GM12878 (cell line): ENCODE measurements at regions not wholly inside any gene's neighbourhood (a gene's known extent, or its start where the extent isn't known, plus 50 kb on each side); places are given as distances from the start of the nearest gene placed in this dataset.

Experiments used
- ATAC-seq: fragments of 200-7000 bp; cut with Tn5 transposase; 3 replicates; pipeline ENCODE4 v1.9.1; 2020; ENCODE audit warnings: mild to moderate bottlenecking, moderate library complexity
- BruUV-seq: library from RNA; stranded (reverse); fragments of 400-500 nt; replicated peaks from 2 replicates; lab custom pipeline; 2021; lab: Mats Ljungman, UMichigan
- CTCF ChIA-PET: fragments of 300-600 bp; sonication (Branson Sonifier 250); formaldehyde crosslinking; extraction: SDS; loops from one replicate; lab custom pipeline; 2021; ENCODE audit warnings: inconsistent platforms; lab: Yijun Ruan, JAX
- POLR2A ChIA-PET: fragments of 350-600 bp; formaldehyde crosslinking; extraction: SDS; loops from one replicate; lab custom pipeline; 2021; ENCODE audit warnings: inconsistent platforms; lab: Charles Lee
- RAD21 ChIA-PET: fragments of 300-600 bp; sonication (Branson Sonifier 250); formaldehyde crosslinking; loops from one replicate; lab custom pipeline; 2023; ENCODE audit warnings: antibody characterized with exemption; ENCODE audit not compliant: unreplicated experiment; lab: Charles Lee
- SMC1A ChIA-PET: fragments of 300-600 bp; sonication (Branson Sonifier 250); formaldehyde crosslinking; loops from one replicate; lab custom pipeline; 2023; ENCODE audit not compliant: unreplicated experiment, uncharacterized antibody; lab: Charles Lee
- DNase-seq: peaks from one replicate; pipeline ENCODE4 v3.0.0-alpha.2; 2011; ENCODE audit warnings: low read depth, low spot score
- FAIRE-seq: peaks from 3 replicates; lab custom pipeline; 2011; peaks lifted over from hg19 to GRCh38; lab: Jason Lieb, UNC
- H2AFZ ChIP-seq: 2 replicates; pipeline ENCODE4 v1.6.0; 2011; ENCODE audit warnings: low read depth, low read length, control low read depth; ENCODE audit not compliant: control insufficient read depth
- H3K27ac ChIP-seq: 2 replicates; pipeline ENCODE4 v1.5.1; 2011; ENCODE audit warnings: control low read depth; ENCODE audit not compliant: control insufficient read depth, insufficient read depth
- H3K27me3 ChIP-seq, 2 experiments: replicated peaks in 1 of 2; 2 replicates each; pipeline versions ENCODE4 v1.6.0 to v1.6.1; 2011; ENCODE audit warnings: low read length in 1 of 2; ENCODE audit not compliant: control insufficient read depth in 2 of 2, insufficient read depth in 2 of 2
- H3K36me3 ChIP-seq, 2 experiments: 2 replicates each; pipeline ENCODE4 v1.5.1; 2011; ENCODE audit warnings: low read length in 1 of 2; ENCODE audit not compliant: control insufficient read depth in 2 of 2, insufficient read depth in 2 of 2
- H3K4me1 ChIP-seq: 2 replicates; pipeline ENCODE4 v1.6.1; 2011; ENCODE audit warnings: mild to moderate bottlenecking, low read length, moderate library complexity, mixed read lengths; ENCODE audit not compliant: control insufficient read depth, insufficient read depth
- H3K4me2 ChIP-seq: 2 replicates; pipeline ENCODE4 v1.6.0; 2011; ENCODE audit warnings: control low read depth; ENCODE audit not compliant: control insufficient read depth, insufficient read depth
- H3K4me3 ChIP-seq: fragments of 200-600 bp; sonication (generic); 2 replicates; pipeline ENCODE4 v1.5.1; 2016
- H3K79me2 ChIP-seq: 2 replicates; pipeline ENCODE4 v1.6.0; 2011; ENCODE audit warnings: low read length; ENCODE audit not compliant: control insufficient read depth, insufficient read depth
- H3K9ac ChIP-seq: 2 replicates; pipeline ENCODE4 v1.8.0; 2011; ENCODE audit warnings: low read length, control low read depth, mixed read lengths; ENCODE audit not compliant: control insufficient read depth, insufficient read depth
- H3K9me3 ChIP-seq: replicated peaks from 3 replicates; pipeline ENCODE4 v1.5.1; 2011; ENCODE audit warnings: mild to moderate bottlenecking, low read length; ENCODE audit not compliant: control insufficient read depth, insufficient read depth
- H4K20me1 ChIP-seq: 2 replicates; pipeline ENCODE4 v1.6.0; 2011; ENCODE audit not compliant: control insufficient read depth, insufficient read depth
- BCLAF1 ChIP-seq: fragments of 450-650 bp; IDR thresholded peaks from 2 replicates; pipeline ENCODE4 v1.6.1; 2017; ENCODE audit warnings: antibody characterized with exemption, mild to moderate bottlenecking, moderate library complexity
- CBFB ChIP-seq: IDR thresholded peaks from 2 replicates; pipeline ENCODE4 v1.6.1; 2016; ENCODE audit warnings: antibody characterized with exemption, low read depth
- CEBPZ ChIP-seq: fragments of 150-350 bp; IDR thresholded peaks from 2 replicates; pipeline ENCODE4 v1.6.1; 2016; ENCODE audit warnings: low read depth, low read length
- CHD1 ChIP-seq: IDR thresholded peaks from 2 replicates; pipeline ENCODE4 v1.6.1; 2012; ENCODE audit warnings: low read depth, low read length, improper control_type of control experiment
- CREB1 ChIP-seq: IDR thresholded peaks from 2 replicates; pipeline ENCODE4 v1.6.1; 2012; ENCODE audit warnings: low read depth, mild to moderate bottlenecking, inconsistent platforms
- EP300 ChIP-seq, 2 experiments: fragments of 150-350 bp in 1 of 2; IDR thresholded peaks; 2 replicates each; pipeline ENCODE4 v1.6.1; 2011 to 2012; ENCODE audit warnings: low read depth in 2 of 2, low read length in 2 of 2, borderline replicate concordance in 1 of 2, improper control_type of control experiment in 1 of 2, inconsistent platforms in 1 of 2; ENCODE audit not compliant: control insufficient read depth in 1 of 2
- ESRRA ChIP-seq: IDR thresholded peaks from 2 replicates; pipeline ENCODE4 v1.6.1; 2012; ENCODE audit warnings: mild to moderate bottlenecking, low read length, improper control_type of control experiment
- IKZF1 ChIP-seq: fragments of 450-650 bp; conservative IDR thresholded peaks from 2 replicates; pipeline ENCODE4 v1.6.1; 2017; ENCODE audit warnings: antibody characterized with exemption, mild to moderate bottlenecking
- MYB ChIP-seq: fragments of 150-350 bp; IDR thresholded peaks from 2 replicates; pipeline ENCODE4 v1.6.1; 2014; ENCODE audit warnings: mild to moderate bottlenecking, low read depth, low read length, borderline replicate concordance
- NFXL1 ChIP-seq: fragments of 450-650 bp; IDR thresholded peaks from 2 replicates; pipeline ENCODE4 v1.6.1; 2017; ENCODE audit warnings: antibody characterized with exemption, mild to moderate bottlenecking, borderline replicate concordance
- NRF1 ChIP-seq: conservative IDR thresholded peaks from 2 replicates; pipeline ENCODE4 v1.6.1; 2011; ENCODE audit warnings: mild to moderate bottlenecking, low read depth, low read length, improper control_type of control experiment
- POLR2AphosphoS5 ChIP-seq: IDR thresholded peaks from 2 replicates; pipeline ENCODE4 v1.6.1; 2011; ENCODE audit warnings: mild to moderate bottlenecking, low read length, inconsistent platforms
- USF2 ChIP-seq: IDR thresholded peaks from 2 replicates; pipeline ENCODE4 v1.6.1; 2011; ENCODE audit warnings: low read depth, low read length, improper control_type of control experiment, borderline replicate concordance
- ZBTB11 ChIP-seq: fragments of 450-650 bp; formaldehyde crosslinking; IDR thresholded peaks from 2 replicates; pipeline ENCODE4 v1.5.0; 2022; ENCODE audit warnings: mild to moderate bottlenecking, missing genetic modification characterization
- in situ Hi-C: fragments of 300-500 bp; cut with MboI; formaldehyde crosslinking; loops from 9 replicates; pipeline ENCODE4 v1.14.3; 2018; ENCODE audit warnings: mixed read lengths
- intact Hi-C: fragments of 100-400 bp; cut with micrococcal nuclease; formaldehyde crosslinking; loops from one replicate; pipeline ENCODE4 v1.14.2; 2022; ENCODE audit not compliant: unreplicated experiment

- in situ Hi-C loops (no loop called here), intact Hi-C loops (no loop called here)
- FAIRE-seq, result no peak
- no TSS peak for BruUV-seq
- no peak for DNase-seq
- Histone ChIP-seq H3K4me1 (no peaks in the 10 kb centered on the region), H3K27me3 (no peaks in the 10 kb centered on the region; a peak in 1 of 4 replicates), H3K4me3 (no peak overlapping the region), H3K9ac (no peak overlapping the region), H2AFZ (no peak overlapping the region), H3K79me2 (no peaks in the 10 kb centered on the region), H3K9me3 (no peaks in the 10 kb centered on the region), H3K36me3 (no peaks in the 10 kb centered on the region), H3K27ac (no peak overlapping the region), H4K20me1 (no peaks in the 10 kb centered on the region), H3K4me2 (no peak overlapping the region)
- ChIA-PET POLR2A (no interaction called here), SMC1A (no interaction called here), RAD21 (no interaction called here), CTCF (interaction anchor here (1.1 kb wide), 1 partner anchor 39 kb away, joined by 3 read pairs; no protein-coding TSS in a partner anchor)
- ATAC-seq, result no peak
- TF ChIP-seq USF2 (no peak), CBFB (no peak), BCLAF1 (no peak), IKZF1 (no peak), CREB1 (no peak), NRF1 (no peak), ZBTB11 (CRISPR knock-in tag) (no peak), CEBPZ (no peak), NFXL1 (no peak), ESRRA (no peak), MYB (no peak), EP300 (IDR thresholded peaks at IDR 0.05; ENCODE audit: borderline replicate concordance in 1 of 2, control insufficient read depth in 1 of 2, low read depth in 2 of 2, low read length in 2 of 2) (no peak), CHD1 (no peak), POLR2AphosphoS5 (no peak)
Measured at GRCh38 chr5:58334035-58334434, 125.9 kb downstream of the PLK2 start.
